ENCODE measurements at regions not wholly inside any gene's neighbourhood (a gene's known extent, or its start where the extent isn't known, plus 50 kb on each side); places are given as distances from the start of the nearest gene placed in this dataset.
"Not testable (repeated sequence)": the region's sequence is repeated elsewhere in the genome, so short reads cannot be mapped to it uniquely, and the experiment has no call there.

DNA sequence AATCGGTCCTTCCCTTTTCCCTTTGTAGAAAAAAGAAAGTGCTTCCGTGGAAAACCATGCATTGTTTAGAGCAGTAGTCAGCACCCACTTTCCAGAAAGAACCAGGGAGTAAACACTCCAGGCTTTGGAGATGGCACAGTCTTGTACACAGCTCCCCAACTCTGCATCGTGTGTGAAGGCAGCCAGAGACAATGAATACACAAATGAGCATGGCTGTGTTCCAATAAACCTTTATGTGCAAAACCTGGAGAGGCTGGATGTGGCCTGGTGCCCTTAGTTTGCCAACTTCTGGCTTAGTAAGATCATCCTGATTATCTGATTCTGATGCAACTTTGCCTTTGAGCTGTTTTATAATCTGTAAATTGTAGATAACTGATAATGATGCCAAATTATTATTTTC is 463.4 kb upstream of the TMEM132C start:
- no peak for DNase-seq (ENCODE audit: low spot score)

DNA sequence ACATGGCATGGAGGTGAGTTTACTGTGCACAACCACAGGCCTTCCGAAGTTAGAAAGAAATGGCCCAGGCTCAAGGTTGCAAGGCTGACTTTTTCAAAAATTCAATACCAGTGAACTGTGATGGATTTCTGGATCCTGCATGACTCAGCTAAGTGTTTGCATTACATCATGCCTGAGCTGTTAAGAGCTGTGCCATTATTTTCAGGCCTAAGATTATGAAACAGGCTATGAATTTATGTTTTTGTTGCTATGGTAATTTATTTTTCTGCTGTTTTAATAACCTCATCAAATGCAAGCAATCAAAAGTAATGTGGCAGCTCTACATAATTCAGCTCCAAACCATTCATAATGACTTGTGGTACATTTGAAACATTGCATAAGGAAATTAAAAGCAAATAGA is 457.7 kb upstream of the TMEM132C start:
- DNase-seq (ENCODE audit: low spot score) = peak; percentile 31

DNA sequence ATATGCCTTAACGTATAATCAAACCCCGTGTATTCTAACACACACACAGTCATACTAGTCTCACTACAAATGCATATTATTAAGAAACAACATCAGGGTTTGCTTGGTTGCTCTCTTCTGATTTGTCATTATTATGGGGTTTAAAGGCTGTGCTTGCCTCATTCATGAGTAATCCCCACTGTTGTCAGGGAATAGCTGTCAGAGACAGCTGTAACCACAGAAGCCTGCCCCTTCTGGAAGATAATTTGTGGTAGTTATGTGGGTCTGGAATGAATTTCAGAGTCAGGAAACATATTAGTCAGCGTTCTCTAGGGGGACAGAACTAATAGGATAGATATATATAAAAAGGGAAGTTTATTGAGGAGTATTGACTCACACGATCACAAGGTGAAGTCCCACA is 456.9 kb upstream of the TMEM132C start:
- DNase-seq (ENCODE audit: low spot score) = peak; percentile 70

DNA sequence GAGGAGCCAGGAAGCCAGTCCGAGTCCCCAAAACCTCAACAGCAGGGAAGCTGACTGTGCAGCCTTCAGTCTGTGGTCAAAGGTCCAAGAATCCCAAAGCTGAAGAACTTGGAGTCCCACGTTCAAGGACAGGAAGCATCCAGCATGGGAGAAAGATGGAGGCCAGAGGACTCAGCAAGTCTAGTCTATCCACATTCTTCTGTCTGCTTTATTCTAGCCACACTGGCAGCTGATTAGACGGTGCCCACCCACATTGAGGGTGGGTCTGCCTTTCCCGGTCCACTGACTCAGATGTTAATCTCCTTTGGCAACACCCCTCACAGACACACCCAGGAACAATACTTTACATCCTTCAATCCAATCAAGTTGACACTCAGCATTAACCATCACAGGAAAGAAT is 456.5 kb upstream of the TMEM132C start:
- DNase-seq (ENCODE audit: low spot score) = not testable (repeated sequence)

DNA sequence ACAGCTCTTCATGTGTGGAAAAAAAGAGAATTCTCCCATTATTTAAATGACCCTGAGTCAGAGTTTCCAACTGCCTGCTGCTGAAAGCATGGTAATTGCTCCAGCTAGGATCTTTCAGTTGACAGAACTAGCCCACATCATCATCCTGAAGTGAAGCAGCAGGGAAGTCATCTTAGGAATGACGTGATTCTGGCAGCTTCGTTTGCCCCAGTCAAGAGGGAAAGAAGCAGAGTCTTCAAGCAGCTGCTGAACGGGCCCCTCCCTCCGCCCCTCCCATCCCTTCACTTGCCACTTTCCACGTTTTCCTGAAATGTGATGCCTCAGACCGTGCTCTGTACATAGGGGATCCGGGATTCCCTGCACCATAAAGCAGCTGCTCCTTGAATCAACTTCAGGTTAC is 455.0 kb upstream of the TMEM132C start:
- DNase-seq (ENCODE audit: low spot score) = peak; percentile 67

DNA sequence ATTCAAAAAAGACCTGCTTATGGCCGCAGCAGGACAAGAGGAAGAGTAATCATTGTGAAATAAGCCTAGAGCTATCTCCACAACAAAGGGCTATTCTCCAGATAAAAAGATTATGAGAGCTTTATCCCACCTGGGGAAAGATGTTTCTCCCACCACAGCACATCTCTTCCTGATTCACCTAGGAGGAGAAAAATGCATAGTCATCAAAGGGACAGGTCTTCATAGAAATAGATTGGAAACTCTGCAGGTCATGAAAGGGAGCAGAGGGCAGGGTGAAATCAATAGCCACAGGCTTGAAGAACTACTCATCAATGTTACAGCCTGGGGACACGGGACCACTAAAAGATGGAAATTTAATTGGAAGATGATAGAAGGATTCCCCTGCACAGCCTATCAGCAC is 453.8 kb upstream of the TMEM132C start:
- DNase-seq (ENCODE audit: low spot score) = no peak

DNA sequence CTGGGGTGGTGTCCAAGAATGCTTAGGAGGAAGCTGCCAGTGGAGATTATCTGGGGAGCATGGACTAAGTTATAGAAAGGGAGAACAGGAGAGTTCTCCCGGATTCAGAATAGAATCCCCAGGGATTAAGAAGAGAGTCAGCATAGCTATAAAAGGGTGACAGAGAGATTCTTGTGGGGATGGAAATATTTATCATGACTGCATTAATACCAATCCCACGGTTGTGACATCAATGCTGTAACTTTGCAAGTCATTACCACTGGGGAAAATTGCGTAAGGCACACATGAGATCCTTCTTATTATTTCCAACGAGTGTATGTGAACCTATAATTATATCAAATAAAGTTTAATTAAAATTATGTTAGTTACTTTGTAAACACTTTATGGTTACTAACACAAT is 447.9 kb upstream of the TMEM132C start:
- DNase-seq (ENCODE audit: low spot score) = no peak

DNA sequence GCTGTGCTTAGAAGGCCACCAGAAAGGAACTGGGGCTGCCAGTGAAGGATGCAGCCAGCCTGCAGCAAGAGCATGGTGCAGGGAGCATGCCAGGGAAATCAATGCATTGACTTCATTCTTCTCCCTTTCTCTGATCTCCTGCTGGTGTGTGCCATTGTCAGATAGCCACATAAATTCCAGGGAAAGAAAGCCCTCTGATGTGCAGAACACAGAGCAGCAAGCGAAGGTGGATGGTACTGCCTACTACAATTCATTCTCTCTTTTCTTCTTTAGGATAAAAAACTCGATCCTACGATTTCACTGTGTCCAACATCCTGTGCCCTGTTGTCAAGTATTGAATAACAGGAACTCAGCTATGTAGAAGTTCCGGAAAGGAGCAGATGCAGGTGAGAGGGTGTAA is 446.7 kb upstream of the TMEM132C start:
- no peak for DNase-seq (ENCODE audit: low spot score)

DNA sequence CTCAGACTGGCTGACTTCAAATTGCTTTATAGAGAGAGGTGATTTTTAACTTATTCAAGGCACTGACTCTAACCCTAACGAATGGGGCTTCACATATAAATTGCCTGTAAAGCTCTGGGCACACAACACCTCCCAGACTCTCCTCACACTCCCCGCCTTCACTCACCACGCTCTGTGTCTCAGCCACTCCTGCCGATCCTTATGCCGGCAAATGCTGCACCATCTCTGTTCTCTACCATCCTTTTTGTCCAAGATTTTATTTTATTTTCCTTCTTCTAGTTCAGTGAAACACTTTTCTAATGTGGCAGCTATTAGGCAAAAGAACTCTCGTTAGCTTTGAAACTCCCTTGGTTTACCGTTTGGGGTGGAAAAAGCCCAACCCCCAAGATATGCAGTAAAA is 446.1 kb upstream of the TMEM132C start:
- DNase-seq (ENCODE audit: low spot score) = no peak

DNA sequence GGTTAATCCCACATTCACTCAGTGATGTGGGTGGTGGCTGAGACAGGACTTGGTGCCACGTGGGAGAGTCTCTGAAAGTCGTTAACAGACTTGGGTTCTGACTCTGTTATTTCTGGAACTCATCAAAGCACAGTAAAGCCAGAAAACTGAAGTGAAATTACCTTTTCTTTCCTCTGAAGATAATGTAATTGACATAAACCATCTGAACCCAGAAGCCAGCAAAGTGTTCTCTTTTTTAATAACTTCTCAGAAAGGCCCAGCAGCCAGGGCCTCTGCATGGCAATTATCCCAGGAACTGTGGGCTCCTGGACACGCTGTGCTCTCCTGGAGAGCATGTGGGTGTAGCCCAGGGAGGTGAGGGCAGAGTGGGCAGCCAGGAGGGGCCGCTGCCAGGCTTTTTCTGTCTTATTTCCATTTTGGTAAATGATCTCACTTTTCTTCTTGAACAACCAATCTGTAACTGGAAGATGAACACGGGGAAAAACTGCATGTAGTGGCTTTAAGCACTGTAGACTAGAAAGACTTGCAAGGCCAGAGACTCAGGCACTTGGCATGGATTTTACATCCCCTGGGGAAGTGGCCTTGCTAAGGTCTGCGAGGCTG is 444.1 kb upstream of the TMEM132C start:
- no peak for DNase-seq (ENCODE audit: low spot score)

DNA sequence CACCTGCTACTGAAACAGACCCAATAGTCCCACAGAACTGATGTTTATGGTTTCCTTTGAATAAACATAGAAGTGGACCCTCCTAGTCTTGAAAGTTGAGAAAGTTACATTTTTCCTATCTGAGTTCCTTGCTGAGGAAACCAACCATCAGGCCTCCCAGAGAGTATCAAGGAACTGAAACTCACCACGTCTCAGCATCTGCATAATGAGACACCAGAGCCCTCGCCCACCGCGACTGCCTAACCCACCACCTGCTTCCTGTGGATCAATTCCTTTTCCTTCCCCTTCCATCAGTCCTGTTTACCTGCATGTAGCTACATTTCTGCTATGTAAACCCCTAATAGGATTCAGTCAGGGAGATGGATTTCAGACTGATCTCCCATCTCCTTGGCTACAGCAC is 443.2 kb upstream of the TMEM132C start:
- no peak for DNase-seq (ENCODE audit: low spot score)

DNA sequence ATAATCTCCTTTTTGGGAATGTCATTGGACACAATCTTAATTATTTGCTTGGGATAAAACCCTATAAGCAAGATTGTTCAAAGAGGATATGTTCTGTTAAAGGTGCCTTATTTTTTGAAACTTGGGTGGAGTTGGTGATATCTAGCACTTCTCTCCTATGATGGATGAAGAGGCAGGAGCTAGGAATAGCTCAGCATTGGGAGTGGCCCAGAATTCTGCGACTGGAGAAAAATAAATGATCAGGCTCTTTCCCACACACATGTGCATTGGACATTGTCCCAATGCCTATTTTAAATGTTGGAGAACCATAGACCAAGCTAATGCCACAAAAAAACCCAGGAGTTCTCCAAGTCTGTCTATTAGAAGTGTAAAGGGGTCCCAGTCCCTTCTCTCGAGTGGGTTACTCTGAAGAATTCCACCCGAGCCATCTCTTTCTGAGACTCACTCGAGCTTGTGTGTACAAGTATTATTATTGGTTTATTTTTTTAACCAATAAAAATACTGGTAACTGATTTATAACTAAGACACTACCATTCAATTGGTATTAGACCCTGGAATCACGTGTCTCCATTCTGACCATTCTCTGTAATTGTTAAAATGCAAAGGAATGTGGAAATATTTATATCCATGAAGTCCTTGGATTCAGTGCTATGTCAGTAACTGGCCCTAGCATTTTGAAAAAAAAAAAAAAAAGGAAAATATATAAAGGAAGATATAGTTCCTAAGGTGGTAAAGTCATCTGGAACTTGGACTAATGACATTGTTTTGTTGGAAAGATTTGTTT is 437.5 kb upstream of the TMEM132C start:
- DNase-seq (ENCODE audit: low spot score) = no peak

DNA sequence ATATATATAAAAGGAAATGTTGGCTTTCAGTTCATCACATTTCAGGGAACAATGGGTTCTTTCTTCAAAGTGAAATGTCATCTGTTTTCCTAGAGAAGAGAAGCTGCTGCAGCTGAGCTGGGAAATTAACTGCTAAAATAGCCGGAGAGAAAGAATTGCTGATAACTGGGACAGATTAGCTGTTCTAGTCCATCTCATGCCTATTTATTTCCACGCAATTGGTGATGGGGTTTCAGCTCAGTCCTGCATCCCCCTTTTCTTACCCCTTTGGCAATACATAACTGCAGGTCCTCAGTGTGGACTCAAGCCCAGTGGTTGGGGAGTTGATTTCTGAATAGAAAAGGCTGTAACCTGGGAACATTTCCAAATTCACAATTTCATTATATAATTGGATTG is 436.9 kb upstream of the TMEM132C start:
- no peak for DNase-seq (ENCODE audit: low spot score)

DNA sequence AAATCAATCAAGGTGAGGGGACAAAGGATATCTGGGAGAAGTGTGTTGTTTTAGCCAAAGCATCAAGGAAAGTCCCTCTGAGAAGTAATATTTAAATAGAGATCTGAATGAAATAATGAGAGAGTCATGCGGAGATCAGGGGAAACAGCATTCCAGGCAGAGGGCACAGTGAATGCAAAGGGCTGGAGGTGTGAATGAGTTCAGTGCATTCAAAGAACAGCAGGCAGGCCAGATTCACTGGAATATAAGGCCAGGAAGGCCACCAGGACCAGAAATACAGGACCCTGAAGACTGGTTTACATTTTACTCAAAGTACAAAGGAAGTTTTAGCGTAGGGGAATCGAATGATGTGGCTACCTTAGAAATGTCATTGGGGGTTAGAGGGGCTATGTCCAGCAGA is 436.2 kb upstream of the TMEM132C start:
- DNase-seq (ENCODE audit: low spot score) = no peak

DNA sequence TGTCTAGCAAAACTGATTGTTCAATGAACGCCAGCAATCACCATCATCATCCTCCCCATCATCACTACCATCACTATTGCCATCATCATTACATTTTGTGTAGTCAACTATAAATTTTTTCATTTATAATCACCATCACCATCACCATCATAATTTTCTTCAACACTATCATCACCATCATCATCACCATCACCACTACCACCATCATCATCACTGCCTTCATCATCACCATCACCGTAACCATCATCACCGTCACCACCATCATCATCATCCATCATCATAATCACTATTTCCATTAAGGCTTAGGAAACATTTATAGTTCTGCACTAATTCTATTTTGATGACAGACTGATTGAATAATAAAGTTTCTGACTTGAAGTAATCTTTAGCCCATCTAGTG is 434.8 kb upstream of the TMEM132C start:
- DNase-seq (ENCODE audit: low spot score) = no peak

DNA sequence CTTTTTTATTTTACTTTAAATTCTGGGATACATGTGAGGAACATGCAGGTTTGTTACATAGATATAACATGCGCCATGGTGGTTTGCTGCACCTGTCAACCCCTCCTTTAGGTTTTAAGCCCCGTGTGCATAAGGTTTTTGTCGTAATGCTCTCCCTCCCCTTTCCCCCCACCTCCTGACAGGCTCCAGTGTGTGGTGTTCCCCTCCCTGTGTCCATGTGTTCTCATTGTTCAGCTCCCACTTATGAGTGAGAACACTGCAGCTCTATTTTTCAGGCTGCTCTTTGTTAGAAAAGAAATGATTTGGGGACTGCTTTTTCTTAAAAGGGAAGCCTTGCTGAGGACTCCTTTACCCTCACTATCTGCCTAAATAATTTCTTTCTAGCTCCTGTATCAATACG is 430.2 kb upstream of the TMEM132C start:
- not testable (repeated sequence) for DNase-seq (ENCODE audit: low spot score)

DNA sequence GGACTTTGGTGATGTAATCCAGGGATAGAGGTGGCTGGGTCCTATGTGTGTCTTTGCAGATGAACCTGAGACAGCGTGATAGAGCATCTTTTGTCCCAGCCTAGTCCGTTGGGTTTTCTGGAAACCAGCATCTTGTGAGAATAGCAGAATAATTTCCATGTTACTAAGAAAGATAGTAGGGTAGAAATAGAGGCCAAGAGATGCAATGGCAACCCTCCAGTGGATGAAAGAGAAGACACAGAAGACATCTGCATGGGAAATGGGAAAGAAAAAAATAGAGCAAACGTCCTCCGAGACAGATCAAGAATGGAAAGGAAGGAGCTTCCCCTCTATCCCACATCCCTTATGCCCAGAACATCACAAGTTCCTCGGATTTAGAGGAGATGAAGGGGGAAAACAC is 409.3 kb upstream of the TMEM132C start:
- DNase-seq (ENCODE audit: low spot score) = no peak

DNA sequence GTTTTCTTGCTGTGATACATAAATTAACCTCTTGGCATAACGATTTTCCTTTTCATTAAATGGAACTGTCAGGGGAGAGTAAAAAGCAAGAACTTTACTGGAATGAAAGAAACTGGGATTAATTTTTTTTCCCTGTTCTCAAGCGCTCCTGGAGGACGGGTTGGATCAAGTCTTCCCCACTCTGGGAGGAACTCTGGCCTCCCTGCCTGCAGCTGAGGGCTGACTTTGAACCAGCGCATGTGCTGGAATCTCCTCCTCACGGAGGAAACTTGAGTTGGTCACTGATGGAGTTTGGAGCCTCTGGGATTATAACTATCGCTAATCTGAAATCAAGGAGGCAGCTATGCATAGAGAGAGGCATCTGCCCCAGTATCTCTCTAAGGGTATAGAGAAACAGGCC is 406.4 kb upstream of the TMEM132C start:
- DNase-seq (ENCODE audit: low spot score) = no peak

DNA sequence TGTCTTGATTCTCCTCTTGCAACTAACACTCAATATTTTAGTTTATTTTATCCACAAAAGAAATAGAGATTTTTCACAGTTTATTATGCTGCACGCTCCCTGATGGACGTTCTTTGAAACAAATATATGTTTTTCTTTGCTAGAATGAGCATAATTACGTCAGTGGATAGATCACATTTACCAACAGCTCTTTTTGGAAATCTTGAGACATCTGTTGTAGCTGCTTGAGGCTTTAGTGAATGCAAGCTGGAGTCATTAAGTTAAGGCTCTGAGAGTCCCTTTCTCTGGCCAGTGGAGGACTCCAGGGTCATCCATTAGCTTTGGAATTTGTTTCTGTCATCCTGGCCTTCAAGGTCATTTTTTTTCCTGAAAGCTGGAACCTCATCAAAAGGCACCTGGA is 405.6 kb upstream of the TMEM132C start:
- no peak for DNase-seq (ENCODE audit: low spot score)

DNA sequence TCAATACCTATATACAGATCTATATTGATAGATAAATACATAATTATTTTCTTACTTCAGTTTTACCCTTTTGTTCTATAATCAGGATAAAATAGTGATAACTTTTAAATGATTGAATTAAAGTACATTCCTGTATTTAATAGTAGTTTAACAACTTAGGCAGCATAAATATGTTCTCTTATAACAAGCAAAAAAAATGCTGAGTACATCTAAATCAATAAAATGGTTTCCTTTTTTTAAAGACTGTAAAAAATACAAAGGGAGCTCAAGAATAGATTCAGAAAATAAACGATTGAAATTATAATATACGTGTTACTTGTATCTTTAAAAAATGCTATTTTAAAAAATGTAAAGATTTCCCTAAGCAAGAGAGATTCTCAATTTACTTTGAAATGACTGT is 393.7 kb upstream of the TMEM132C start:
- DNase-seq (ENCODE audit: low spot score) = no peak

DNA sequence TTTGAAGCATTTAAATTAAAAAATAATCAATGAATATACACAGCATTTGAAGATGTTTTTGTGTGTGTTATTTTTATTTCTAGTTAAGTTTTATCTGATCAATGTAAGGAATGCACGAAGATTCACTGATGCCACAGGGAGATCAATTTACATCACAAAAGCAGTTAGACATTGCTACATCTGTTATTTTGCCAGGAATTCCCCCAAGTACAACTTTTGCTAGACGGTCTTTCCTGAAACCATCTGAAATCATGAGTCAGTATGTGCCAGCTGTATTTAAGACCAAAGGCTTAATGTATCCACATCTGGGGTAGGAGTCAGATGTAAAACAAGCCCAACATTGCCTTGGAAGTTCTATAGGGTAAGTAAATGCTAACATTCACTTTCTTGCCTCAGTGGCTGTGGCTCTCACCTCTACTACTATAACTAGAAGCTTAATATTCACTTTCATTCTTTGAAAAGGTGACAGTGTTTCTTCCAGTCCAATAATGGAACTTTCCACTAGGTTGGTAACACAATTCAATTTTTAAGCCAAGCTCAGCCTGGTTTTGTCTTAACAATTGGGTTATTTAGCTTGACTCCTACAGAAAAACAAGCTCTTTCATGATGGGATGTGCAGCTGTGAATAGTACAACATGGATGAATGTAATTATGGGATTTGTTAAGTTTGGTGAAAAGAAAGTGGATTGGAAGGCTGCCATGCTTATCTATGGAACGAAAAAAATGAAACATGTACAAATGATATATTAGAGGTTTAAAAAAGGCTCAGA is 385.4 kb upstream of the TMEM132C start:
- no peak for DNase-seq (ENCODE audit: low spot score)

DNA sequence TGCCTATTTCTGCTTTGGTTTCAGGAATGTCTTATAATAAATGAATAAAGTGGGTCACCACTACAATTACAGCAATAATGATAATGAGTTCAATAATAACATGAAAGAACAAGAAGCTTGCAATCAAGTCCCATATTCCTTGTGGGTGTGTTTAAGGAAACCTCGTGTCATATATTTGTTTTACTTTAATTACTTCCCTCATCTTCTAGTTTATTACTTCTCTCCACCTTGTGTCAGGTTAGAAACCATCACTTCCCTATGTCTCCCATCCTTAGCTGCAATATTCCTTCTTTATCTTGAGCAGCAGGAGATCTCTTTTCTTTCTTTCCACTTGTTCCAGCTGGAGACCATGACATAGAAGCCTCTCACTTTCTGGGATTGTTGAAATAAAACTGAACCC is 384.0 kb upstream of the TMEM132C start:
- DNase-seq (ENCODE audit: low spot score) = no peak

Data from AG08396 (cell line).